Epithelial cell of proximal tubule (primary cell): ENCODE measurements at regions not wholly inside any gene's neighbourhood (a gene's known extent, or its start where the extent isn't known, plus 50 kb on each side); places are given as distances from the start of the nearest gene placed in this dataset.

Experiments used
- DNase-seq: peaks from one replicate; pipeline ENCODE4 v3.0.0-alpha.2; 2011; ENCODE audit warnings: low read depth
- H3K4me3 ChIP-seq: 2 replicates; pipeline ENCODE4 v1.5.1; 2011; ENCODE audit warnings: low read depth, mild to moderate bottlenecking, low read length
- TF ChIP-seq, protein P1 (sequence below): conservative IDR thresholded peaks from 2 replicates; pipeline ENCODE4 v1.5.1; 2012; ENCODE audit warnings: low read depth, mild to moderate bottlenecking, low read length

DNA sequence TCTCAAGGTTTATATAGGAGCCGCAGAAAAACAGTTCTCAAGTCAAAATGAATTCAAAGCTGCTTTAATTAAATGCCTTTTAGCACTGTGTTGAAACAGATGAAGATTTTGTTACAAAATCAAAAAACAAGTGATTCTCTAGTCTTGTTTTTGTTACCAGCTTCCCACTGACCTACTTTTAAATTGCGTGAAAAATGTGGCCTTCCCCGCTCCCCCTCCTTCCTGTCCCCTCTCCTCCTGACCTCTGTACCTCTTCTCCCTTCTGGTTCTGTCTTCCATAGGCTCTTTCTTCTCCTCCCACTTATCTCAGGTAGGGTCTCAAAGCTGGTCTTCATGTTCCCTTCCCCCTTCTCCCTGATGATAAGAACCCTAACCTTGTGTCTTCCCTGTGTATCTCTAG is 90.0 kb upstream of the MDM1 start:
- TF ChIP-seq, protein P1, sequence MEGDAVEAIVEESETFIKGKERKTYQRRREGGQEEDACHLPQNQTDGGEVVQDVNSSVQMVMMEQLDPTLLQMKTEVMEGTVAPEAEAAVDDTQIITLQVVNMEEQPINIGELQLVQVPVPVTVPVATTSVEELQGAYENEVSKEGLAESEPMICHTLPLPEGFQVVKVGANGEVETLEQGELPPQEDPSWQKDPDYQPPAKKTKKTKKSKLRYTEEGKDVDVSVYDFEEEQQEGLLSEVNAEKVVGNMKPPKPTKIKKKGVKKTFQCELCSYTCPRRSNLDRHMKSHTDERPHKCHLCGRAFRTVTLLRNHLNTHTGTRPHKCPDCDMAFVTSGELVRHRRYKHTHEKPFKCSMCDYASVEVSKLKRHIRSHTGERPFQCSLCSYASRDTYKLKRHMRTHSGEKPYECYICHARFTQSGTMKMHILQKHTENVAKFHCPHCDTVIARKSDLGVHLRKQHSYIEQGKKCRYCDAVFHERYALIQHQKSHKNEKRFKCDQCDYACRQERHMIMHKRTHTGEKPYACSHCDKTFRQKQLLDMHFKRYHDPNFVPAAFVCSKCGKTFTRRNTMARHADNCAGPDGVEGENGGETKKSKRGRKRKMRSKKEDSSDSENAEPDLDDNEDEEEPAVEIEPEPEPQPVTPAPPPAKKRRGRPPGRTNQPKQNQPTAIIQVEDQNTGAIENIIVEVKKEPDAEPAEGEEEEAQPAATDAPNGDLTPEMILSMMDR: no peak
- no peak for DNase-seq
- H3K4me3 ChIP-seq: no peak overlapping the region

DNA sequence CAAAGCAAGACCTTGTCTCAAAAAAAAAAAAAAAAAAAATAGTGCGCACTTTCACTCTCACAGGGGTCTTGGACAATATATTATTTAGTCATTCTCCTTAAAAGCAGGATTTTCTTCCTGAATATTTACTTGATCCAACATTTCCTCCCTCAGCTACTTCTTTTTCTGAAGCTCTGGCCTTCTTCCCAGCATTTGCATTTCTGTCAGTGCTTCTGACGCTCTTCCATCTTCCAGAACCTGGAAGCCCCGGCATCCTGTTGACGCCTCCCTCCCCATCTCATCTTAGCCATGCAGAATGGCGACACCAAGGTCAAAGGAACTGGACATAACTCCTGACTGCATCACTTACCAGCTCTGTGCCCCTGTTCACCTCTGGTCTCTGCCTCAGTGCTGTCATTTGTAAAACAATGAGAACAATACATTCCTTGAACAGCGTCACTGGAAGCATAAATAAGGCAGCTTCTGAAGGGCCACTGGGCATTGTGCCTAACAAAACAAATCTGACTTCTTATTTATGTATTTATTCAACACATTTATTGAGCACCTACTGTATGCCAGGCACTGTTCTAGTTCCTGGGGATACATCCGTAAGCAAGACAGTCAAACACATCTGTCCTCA is 90.9 kb upstream of the MDM1 start:
- TF ChIP-seq, protein P1: no peak
- H3K4me3 ChIP-seq: no peak overlapping the region
- no peak for DNase-seq

DNA sequence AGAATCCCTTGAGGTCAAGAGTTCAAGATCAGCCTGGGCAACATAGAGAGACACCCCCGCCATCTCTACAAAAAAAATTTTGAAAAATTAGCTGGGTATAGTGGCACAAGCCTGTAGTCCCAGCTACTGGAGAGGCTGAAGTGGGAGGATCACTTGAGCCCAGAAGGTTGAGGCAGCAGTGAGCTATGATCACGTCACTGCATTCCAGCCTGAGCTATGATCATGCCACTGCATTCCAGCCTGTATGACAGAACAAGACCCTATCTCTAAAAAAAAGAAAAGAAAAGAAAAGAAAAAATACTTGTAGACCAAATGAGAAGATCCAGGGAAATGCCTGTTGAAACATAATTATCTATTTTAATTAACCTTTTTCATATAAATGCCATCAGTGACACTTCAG is 93.8 kb upstream of the MDM1 start:
- H3K4me3 ChIP-seq: no peak overlapping the region
- TF ChIP-seq, protein P1: no peak
- DNase-seq: no peak

DNA sequence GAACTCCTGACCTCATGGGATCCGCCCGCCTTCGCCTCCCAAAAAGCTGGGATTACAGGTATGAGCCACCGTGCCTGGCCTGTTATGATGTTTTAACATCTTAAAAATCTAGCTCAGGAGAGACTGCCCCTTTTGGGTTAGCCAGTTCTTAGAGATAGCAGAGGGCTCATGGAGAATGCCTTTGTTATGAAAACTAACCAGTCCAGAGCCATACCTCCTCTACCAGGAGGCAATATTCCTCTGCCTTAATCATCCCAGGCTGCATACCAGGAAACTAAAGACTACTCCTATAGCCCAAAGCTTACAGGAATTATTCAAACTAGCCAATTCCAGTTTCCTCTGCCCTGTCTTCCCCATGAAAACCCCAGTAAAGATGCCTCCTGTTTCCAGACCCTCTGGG is 96.0 kb upstream of the MDM1 start:
- no peak for DNase-seq
- TF ChIP-seq, protein P1: no peak
- H3K4me3 ChIP-seq: no peak overlapping the region

DNA sequence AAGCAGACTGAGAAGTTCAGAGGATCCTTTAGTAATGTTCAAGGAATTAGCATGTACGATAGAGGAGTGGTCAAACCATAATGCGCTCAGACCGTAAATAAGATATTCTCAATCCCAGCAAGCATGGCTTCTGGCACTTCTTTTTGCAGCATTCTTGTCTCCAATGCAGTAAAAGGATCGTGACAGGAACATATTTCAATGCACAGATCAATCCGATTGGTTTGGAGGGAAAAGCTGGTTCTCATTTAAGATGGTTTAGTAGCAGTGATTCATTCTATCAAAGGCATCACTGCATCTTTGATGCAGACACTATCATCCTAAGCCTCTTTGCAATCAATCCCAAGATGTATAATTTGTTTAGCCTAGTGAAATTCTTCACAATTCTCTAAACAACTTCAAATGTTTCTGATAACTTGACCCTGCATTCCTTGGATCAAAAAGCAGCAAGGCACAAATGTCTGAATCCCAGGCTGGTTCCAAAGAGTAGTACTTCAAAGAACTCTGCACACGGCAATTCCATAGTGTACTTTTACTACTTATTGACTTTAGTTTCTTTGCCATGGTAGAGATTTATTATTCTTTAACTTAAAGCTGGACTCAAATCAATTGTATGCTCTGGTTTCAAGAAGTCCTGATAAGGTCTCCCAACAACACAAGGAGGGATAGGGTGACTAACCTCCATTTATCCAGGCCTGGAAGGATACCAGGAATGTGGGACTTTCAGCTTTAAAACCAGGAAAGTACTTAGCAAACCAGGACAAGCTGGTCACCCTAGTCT is 96.8 kb upstream of the MDM1 start:
- no peak for DNase-seq
- H3K4me3 ChIP-seq: no peak overlapping the region
- TF ChIP-seq, protein P1: no peak

DNA sequence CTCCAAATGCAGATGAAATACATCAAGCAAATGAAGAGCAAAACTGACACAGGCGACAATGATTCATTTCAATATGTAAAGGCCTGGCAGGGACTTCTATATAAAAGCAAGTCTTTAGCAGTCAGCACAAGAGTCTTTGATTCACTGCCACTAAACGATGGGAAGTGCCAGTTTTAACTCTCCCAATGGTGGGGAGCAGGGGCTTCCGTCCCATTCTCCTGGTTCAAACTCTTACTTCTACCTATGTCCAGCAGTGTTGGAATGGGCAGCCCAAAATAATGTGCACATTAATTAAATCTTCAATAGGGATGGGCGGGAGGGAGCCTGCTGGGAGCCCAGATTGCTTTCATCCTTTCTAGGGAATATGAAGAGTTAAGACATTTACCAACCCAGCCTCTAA is 97.5 kb upstream of the MDM1 start:
- DNase-seq: no peak
- H3K4me3 ChIP-seq: no peak overlapping the region
- TF ChIP-seq, protein P1: no peak

DNA sequence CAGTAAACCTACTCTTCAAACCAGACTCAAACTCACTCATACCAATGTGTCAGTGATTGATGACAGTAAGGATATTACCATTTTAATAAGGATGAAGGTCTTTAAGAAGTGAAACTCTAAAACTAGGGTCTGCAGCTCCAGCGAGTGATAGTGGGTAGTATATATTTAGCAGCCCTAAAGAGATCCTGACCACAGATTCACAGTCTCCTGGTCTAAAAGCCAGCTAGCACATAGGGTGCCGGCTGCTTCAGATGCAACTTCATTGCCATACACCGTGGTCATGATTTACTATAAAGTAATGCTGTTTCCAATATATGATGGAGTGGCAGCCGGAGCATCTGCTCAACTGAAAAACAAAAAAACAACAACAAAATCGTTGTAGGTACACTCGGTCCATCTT is 99.6 kb upstream of the MDM1 start:
- no peak overlapping the region for H3K4me3 ChIP-seq
- DNase-seq: no peak
- TF ChIP-seq, protein P1: no peak
